A549 (cell line): ENCODE measurements at regions not wholly inside any gene's neighbourhood (a gene's known extent, or its start where the extent isn't known, plus 50 kb on each side); places are given as distances from the start of the nearest gene placed in this dataset.

Source experiments
- ATAC-seq, 2 experiments: fragments of 200-7000 bp in 1 of 2; fragments of >200 bp in 1 of 2; cut with Nextera tagmentation in 1 of 2; cut with Tn5 transposase in 1 of 2; 3 replicates each; pipeline versions ENCODE4 v1.8.0 to v1.9.1; 2018 to 2020; ENCODE audit warnings: mild to moderate bottlenecking in 1 of 2, moderate library complexity in 1 of 2
- CTCF ChIA-PET: fragments of 300-600 bp; sonication (Branson Sonifier 250); formaldehyde crosslinking; extraction: SDS; loops from one replicate; lab custom pipeline; 2021; ENCODE audit warnings: antibody characterized with exemption, inconsistent platforms; lab: Yijun Ruan, JAX
- POLR2A ChIA-PET: fragments of 350-600 bp; formaldehyde crosslinking; extraction: SDS; loops from one replicate; lab custom pipeline; 2021; ENCODE audit warnings: antibody characterized with exemption, inconsistent platforms; lab: Yijun Ruan, JAX
- DNase-seq, 2 experiments: peaks; one replicate each; pipeline versions ENCODE4 v3.0.0 to v3.0.0-alpha.2; 2011 to 2016; ENCODE audit warnings: low read depth in 1 of 2, low spot score in 1 of 2
- FAIRE-seq: peaks from 2 replicates; lab custom pipeline; 2011; peaks lifted over from hg19 to GRCh38; lab: Jason Lieb, UNC
- H3K27ac ChIP-seq, 2 experiments: fragments of >200 bp; sonication (Bioruptor Twin); formaldehyde crosslinking; 3 replicates each; pipeline ENCODE4 v1.5.1; 2016 to 2017
- H3K4me1 ChIP-seq: fragments of >200 bp; sonication (Bioruptor Twin); formaldehyde crosslinking; 3 replicates; pipeline ENCODE4 v1.6.1; 2016
- H3K4me2 ChIP-seq: fragments of >200 bp; sonication (Bioruptor Twin); formaldehyde crosslinking; 3 replicates; pipeline ENCODE4 v1.6.1; 2016
- H3K4me3 ChIP-seq: fragments of >200 bp; sonication (Bioruptor Twin); formaldehyde crosslinking; 3 replicates; pipeline ENCODE4 v1.5.1; 2016
- H3K9me3 ChIP-seq: fragments of >200 bp; sonication (Bioruptor Twin); formaldehyde crosslinking; 3 replicates; pipeline ENCODE4 v1.6.1; 2016
- ATOH8 ChIP-seq: fragments of 250-450 bp; sonication (Bioruptor Pico); IDR thresholded peaks from 2 replicates; pipeline ENCODE4 v1.5.0; 2020; ENCODE audit warnings: low read depth, mild to moderate bottlenecking, moderate library complexity
- CEBPB ChIP-seq, 2 experiments: fragments of >200 bp in 1 of 2; sonication (Bioruptor Twin) in 1 of 2; formaldehyde crosslinking in 1 of 2; IDR thresholded peaks; 2 replicates each; pipeline ENCODE4 v1.6.1; 2012 to 2016
- ELK1 ChIP-seq: fragments of 150-350 bp; IDR thresholded peaks from 2 replicates; pipeline ENCODE4 v1.6.1; 2014; ENCODE audit warnings: low read depth, mild to moderate bottlenecking, low read length
- EP300 ChIP-seq, 2 experiments: fragments of >200 bp; sonication (Bioruptor Twin); formaldehyde crosslinking; IDR thresholded peaks; 2 replicates in 1 of 2; 3 replicates in 1 of 2; pipeline ENCODE4 v1.6.1; 2016 to 2017
- FOSB ChIP-seq: fragments of 250-450 bp; sonication (Bioruptor Pico); IDR thresholded peaks from 2 replicates; pipeline ENCODE4 v1.5.0; 2020; ENCODE audit warnings: mild to moderate bottlenecking, moderate library complexity
- FOSL2 ChIP-seq, 2 experiments: fragments of 450-650 bp in 1 of 2; fragments of >200 bp in 1 of 2; sonication (Bioruptor Twin) in 1 of 2; formaldehyde crosslinking; IDR thresholded peaks; 2 replicates each; pipeline versions ENCODE4 v1.5.0 to v1.6.1; 2016 to 2020; ENCODE audit warnings: mild to moderate bottlenecking in 1 of 2, moderate library complexity in 1 of 2
- FOXS1 ChIP-seq: fragments of 250-450 bp; sonication (Bioruptor Pico); IDR thresholded peaks from 2 replicates; pipeline ENCODE4 v1.5.0; 2020; ENCODE audit warnings: mild to moderate bottlenecking, moderate library complexity
- HOXB13 ChIP-seq: fragments of 250-450 bp; sonication (Bioruptor Pico); IDR thresholded peaks from 2 replicates; pipeline ENCODE4 v1.5.0; 2020; ENCODE audit warnings: low read depth, mild to moderate bottlenecking, moderate library complexity
- JUNB ChIP-seq: fragments of >200 bp; sonication (Bioruptor Twin); formaldehyde crosslinking; IDR thresholded peaks from 2 replicates; pipeline ENCODE4 v1.6.1; 2016
- MAX ChIP-seq: IDR thresholded peaks from 2 replicates; pipeline ENCODE4 v1.6.1; 2012
- NPAS2 ChIP-seq: fragments of 250-450 bp; sonication (Bioruptor Pico); IDR thresholded peaks from 2 replicates; pipeline ENCODE4 v1.8.0; 2022; ENCODE audit warnings: mild to moderate bottlenecking, moderate library complexity, borderline replicate concordance
- NR3C1 ChIP-seq: fragments of >200 bp; sonication (Bioruptor Twin); formaldehyde crosslinking; IDR thresholded peaks from 3 replicates; pipeline ENCODE4 v1.6.1; 2017
- PBX3 ChIP-seq: IDR thresholded peaks from 2 replicates; pipeline ENCODE4 v1.6.1; 2012
- POLR2AphosphoS2 ChIP-seq: conservative IDR thresholded peaks from 2 replicates; pipeline ENCODE4 v1.6.1; 2012; ENCODE audit warnings: low read length, improper control_type of control experiment, inconsistent platforms
- RAD21 ChIP-seq, 2 experiments: fragments of >200 bp in 1 of 2; sonication (Bioruptor Twin) in 1 of 2; formaldehyde crosslinking in 1 of 2; IDR thresholded peaks in 1 of 2; conservative IDR thresholded peaks in 1 of 2; 2 replicates in 1 of 2; 3 replicates in 1 of 2; pipeline ENCODE4 v1.6.1; 2012 to 2018; ENCODE audit warnings: inconsistent platforms in 1 of 2
- RARB ChIP-seq: fragments of 250-450 bp; sonication (Bioruptor Pico); IDR thresholded peaks from 2 replicates; pipeline ENCODE4 v1.8.0; 2021; ENCODE audit warnings: mild to moderate bottlenecking, moderate library complexity
- RCOR1 ChIP-seq: fragments of 150-350 bp; IDR thresholded peaks from 2 replicates; pipeline ENCODE4 v1.6.1; 2014; ENCODE audit warnings: antibody characterized with exemption, low read length, low read depth
- SREBF2 ChIP-seq: fragments of 450-650 bp; IDR thresholded peaks from 2 replicates; pipeline ENCODE4 v1.6.1; 2014; ENCODE audit warnings: mild to moderate bottlenecking, moderate library complexity
- ZFP36 ChIP-seq: fragments of 450-650 bp; IDR thresholded peaks from 2 replicates; pipeline ENCODE4 v1.6.1; 2014; ENCODE audit warnings: borderline replicate concordance; ENCODE audit not compliant: partially characterized antibody
- ZNF302 ChIP-seq: fragments of 250-450 bp; sonication (Bioruptor Pico); IDR thresholded peaks from 2 replicates; pipeline ENCODE4 v1.9.0; 2021; ENCODE audit warnings: inconsistent platforms, mild to moderate bottlenecking, moderate library complexity
- ZSCAN20 ChIP-seq: fragments of 250-450 bp; sonication (Bioruptor Pico); IDR thresholded peaks from 2 replicates; pipeline ENCODE4 v1.8.0; 2022; ENCODE audit warnings: mild to moderate bottlenecking, moderate library complexity
- WGBS: methylation state at CpG from one replicate; pipeline ENCODE4 v1.1.6; 2017; ENCODE audit errors: missing lambda C conversion rate; 5-methylcytosine and 5-hydroxymethylcytosine counted together

GRCh38 chr20:11337361-11338130, 580.1 kb upstream of the BTBD3 start:
- FAIRE-seq = peak; percentile 98

GRCh38 chr20:11338496-11339306, 579.0 kb upstream of the BTBD3 start:
- ChIA-PET CTCF (interaction anchor here (0.8 to 2.0 kb wide), 5 partner anchors 9 to 25 kb away, joined by 3 to 6 read pairs (median 4); no protein-coding TSS in a partner anchor), POLR2A (no interaction called here)
- Histone ChIP-seq H3K4me3 (no peak overlapping the region), H3K27ac (no peak overlapping the region), H3K4me2 (no peak overlapping the region), H3K9me3 (no peaks in the 10 kb centered on the region), H3K4me1 (no peaks in the 10 kb centered on the region)
- ATAC-seq (no peak), FAIRE-seq (no peak), DNase-seq (no peak)
- no peak for TF ChIP-seq ZFP36
- no peak for TF ChIP-seq ELK1
- TF ChIP-seq POLR2AphosphoS2 = no peak
- TF ChIP-seq ZNF302 (CRISPR knock-in tag) = no peak
- 69% methylated on average over 2 of the region's 2 CpGs for WGBS

More at GRCh38 chr20:11337361-11338130, 580.1 kb upstream of the BTBD3 start:
- POLR2A ChIA-PET = no interaction called here
- TF ChIP-seq FOSB (CRISPR knock-in tag) = no peak
- TF ChIP-seq ATOH8 (CRISPR knock-in tag) = no peak
- TF ChIP-seq HOXB13 (CRISPR knock-in tag) = no peak
- no peak for TF ChIP-seq CEBPB (IDR thresholded peaks at IDR 0.05)
- no peak for TF ChIP-seq FOSL2 (IDR thresholded peaks at IDR 0.05)
- TF ChIP-seq FOSL2 (CRISPR knock-in tag; IDR thresholded peaks at IDR 0.05) = no peak
- TF ChIP-seq JUNB = no peak
- no peak for TF ChIP-seq SREBF2
- no peak for TF ChIP-seq ZNF302 (CRISPR knock-in tag)
- no peak for TF ChIP-seq NPAS2 (CRISPR knock-in tag)
- TF ChIP-seq MAX = no peak
- no peak for TF ChIP-seq ZSCAN20 (CRISPR knock-in tag)
- TF ChIP-seq RARB (CRISPR knock-in tag) = no peak
- no peak for TF ChIP-seq FOXS1 (CRISPR knock-in tag)
- no peak for TF ChIP-seq PBX3
- no peak for TF ChIP-seq NR3C1
- no peak for TF ChIP-seq RCOR1
- TF ChIP-seq RAD21 (conservative IDR thresholded peaks at IDR 0.05 in 1 of 2, IDR thresholded peaks at IDR 0.05 in 1 of 2) = no peak
- no peak for TF ChIP-seq EP300 (IDR thresholded peaks at IDR 0.05)
- CTCF ChIA-PET = interaction anchor here (0.6 to 1.7 kb wide), 7 partner anchors 9 to 42 kb away, joined by 3 to 6 read pairs (median 3); no protein-coding TSS in a partner anchor
- WGBS = 59% methylated on average over 4 of the region's 4 CpGs
- DNase-seq (no peak), ATAC-seq (no peak)
- no peak overlapping the region for H3K4me3 ChIP-seq
- no peak overlapping the region for H3K4me2 ChIP-seq
- H3K27ac ChIP-seq = no peak overlapping the region
- H3K4me1 ChIP-seq = no peaks in the 10 kb centered on the region
- H3K9me3 ChIP-seq = no peaks in the 10 kb centered on the region
